ENCODE measurements at regions not wholly inside any gene's neighbourhood (a gene's known extent, or its start where the extent isn't known, plus 50 kb on each side); places are given as distances from the start of the nearest gene placed in this dataset.

DNA sequence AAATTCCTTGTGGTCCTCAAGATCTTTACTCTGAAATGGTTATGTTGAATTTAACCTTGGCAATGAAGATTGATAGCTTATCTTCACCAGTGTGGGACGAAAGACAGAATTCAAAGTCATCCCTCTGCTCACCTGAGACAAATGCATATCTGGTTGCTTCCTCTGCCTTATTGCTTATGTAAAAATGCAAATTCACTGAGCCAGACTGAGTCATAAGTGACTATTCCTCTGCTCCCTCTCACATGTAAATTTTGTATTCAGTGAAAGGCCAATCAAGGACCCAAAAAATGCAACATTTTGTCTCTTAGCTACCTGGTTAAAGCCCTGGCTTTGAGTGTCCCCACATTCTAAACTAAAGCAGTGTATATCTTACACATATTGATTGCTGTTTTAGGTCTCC, 593.1 kb upstream of the GJE1 start:
- TF ChIP-seq, protein P1, sequence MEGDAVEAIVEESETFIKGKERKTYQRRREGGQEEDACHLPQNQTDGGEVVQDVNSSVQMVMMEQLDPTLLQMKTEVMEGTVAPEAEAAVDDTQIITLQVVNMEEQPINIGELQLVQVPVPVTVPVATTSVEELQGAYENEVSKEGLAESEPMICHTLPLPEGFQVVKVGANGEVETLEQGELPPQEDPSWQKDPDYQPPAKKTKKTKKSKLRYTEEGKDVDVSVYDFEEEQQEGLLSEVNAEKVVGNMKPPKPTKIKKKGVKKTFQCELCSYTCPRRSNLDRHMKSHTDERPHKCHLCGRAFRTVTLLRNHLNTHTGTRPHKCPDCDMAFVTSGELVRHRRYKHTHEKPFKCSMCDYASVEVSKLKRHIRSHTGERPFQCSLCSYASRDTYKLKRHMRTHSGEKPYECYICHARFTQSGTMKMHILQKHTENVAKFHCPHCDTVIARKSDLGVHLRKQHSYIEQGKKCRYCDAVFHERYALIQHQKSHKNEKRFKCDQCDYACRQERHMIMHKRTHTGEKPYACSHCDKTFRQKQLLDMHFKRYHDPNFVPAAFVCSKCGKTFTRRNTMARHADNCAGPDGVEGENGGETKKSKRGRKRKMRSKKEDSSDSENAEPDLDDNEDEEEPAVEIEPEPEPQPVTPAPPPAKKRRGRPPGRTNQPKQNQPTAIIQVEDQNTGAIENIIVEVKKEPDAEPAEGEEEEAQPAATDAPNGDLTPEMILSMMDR (IDR thresholded peaks at IDR 0.05; ENCODE audit: poor library complexity) = no peak
- TF ChIP-seq EZH2 (IDR thresholded peaks at IDR 0.05; ENCODE audit: borderline replicate concordance) (no peak), EZH2phosphoT487 (IDR thresholded peaks at IDR 0.05; ENCODE audit: low read depth, severe bottlenecking, unreplicated experiment) (no peak)

Data from hepatocyte (in vitro differentiated cells).